HG02623 (cell line): ENCODE measurements at regions not wholly inside any gene's neighbourhood (a gene's known extent, or its start where the extent isn't known, plus 50 kb on each side); places are given as distances from the start of the nearest gene placed in this dataset.
"Not testable (repeated sequence)": the region's sequence is repeated elsewhere in the genome, so short reads cannot be mapped to it uniquely, and the experiment has no call there.

Source experiments
- ATAC-seq: cut with Tn5 transposase; IDR thresholded peaks from one replicate; pipeline ENCODE4 v1.9.1; 2021; ENCODE audit warnings: moderate library complexity; ENCODE audit not compliant: unreplicated experiment

GRCh38 chr5:13354611-13355010, 589.9 kb downstream of the DNAH5 start:
- no peak for ATAC-seq

- no peak for ATAC-seq
Observed at GRCh38 chr5:13350767-13351166, 593.7 kb downstream of the DNAH5 start.

- no peak for ATAC-seq
Observed at GRCh38 chr5:13348568-13348967, 595.9 kb downstream of the DNAH5 start.

GRCh38 chr5:13346401-13346800, 598.1 kb downstream of the DNAH5 start:
- no peak for ATAC-seq

GRCh38 chr5:13339093-13339492, 605.4 kb downstream of the DNAH5 start:
- ATAC-seq = no peak

GRCh38 chr5:13335026-13335425, 609.5 kb downstream of the DNAH5 start:
- ATAC-seq = not testable (repeated sequence)

- ATAC-seq = no peak
Observed at GRCh38 chr5:13331585-13331984, 612.9 kb downstream of the DNAH5 start.

- ATAC-seq = no peak
Observed at GRCh38 chr5:13328316-13328715, 616.2 kb downstream of the DNAH5 start.

GRCh38 chr5:13325765-13326164, 618.7 kb downstream of the DNAH5 start:
- no peak for ATAC-seq

GRCh38 chr5:13322769-13323168, 621.7 kb downstream of the DNAH5 start:
- no peak for ATAC-seq

GRCh38 chr5:13317654-13318053, 626.8 kb downstream of the DNAH5 start:
- no peak for ATAC-seq

- ATAC-seq = no peak
Observed at GRCh38 chr5:13316176-13316575, 628.3 kb downstream of the DNAH5 start.

- no peak for ATAC-seq
Observed at GRCh38 chr5:13307480-13307879, 637.0 kb downstream of the DNAH5 start.

GRCh38 chr5:13303445-13303844, 641.0 kb downstream of the DNAH5 start:
- ATAC-seq = no peak

- no peak for ATAC-seq
Observed at GRCh38 chr5:13278811-13279210, 665.7 kb downstream of the DNAH5 start.

GRCh38 chr5:13278148-13278547, 666.3 kb downstream of the DNAH5 start:
- no peak for ATAC-seq

- no peak for ATAC-seq
Observed at GRCh38 chr5:13276156-13276555, 668.3 kb downstream of the DNAH5 start.

- ATAC-seq = no peak
Observed at GRCh38 chr5:13263701-13264100, 680.8 kb downstream of the DNAH5 start.

GRCh38 chr5:13253111-13253510, 691.4 kb downstream of the DNAH5 start:
- no peak for ATAC-seq

GRCh38 chr5:13252699-13253098, 691.8 kb downstream of the DNAH5 start:
- ATAC-seq = no peak

GRCh38 chr5:13251623-13252376, 692.7 kb downstream of the DNAH5 start:
- no peak for ATAC-seq

GRCh38 chr5:13250464-13251291, 693.8 kb downstream of the DNAH5 start:
- ATAC-seq = peak; percentile 78
